ENCODE measurements at regions not wholly inside any gene's neighbourhood (a gene's known extent, or its start where the extent isn't known, plus 50 kb on each side); places are given as distances from the start of the nearest gene placed in this dataset.

- in situ Hi-C loops (cut with MboI; ENCODE audit: low sequenced_read_pairs, unreplicated experiment): no loop called here
- TF ChIP-seq, protein P1, sequence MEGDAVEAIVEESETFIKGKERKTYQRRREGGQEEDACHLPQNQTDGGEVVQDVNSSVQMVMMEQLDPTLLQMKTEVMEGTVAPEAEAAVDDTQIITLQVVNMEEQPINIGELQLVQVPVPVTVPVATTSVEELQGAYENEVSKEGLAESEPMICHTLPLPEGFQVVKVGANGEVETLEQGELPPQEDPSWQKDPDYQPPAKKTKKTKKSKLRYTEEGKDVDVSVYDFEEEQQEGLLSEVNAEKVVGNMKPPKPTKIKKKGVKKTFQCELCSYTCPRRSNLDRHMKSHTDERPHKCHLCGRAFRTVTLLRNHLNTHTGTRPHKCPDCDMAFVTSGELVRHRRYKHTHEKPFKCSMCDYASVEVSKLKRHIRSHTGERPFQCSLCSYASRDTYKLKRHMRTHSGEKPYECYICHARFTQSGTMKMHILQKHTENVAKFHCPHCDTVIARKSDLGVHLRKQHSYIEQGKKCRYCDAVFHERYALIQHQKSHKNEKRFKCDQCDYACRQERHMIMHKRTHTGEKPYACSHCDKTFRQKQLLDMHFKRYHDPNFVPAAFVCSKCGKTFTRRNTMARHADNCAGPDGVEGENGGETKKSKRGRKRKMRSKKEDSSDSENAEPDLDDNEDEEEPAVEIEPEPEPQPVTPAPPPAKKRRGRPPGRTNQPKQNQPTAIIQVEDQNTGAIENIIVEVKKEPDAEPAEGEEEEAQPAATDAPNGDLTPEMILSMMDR (IDR thresholded peaks at IDR 0.05; ENCODE audit: borderline replicate concordance, control extremely low read depth, extremely low read depth, insufficient read depth, missing control alignments): no peak
- no peak for DNase-seq (ENCODE audit: low spot score)
Measured at GRCh38 chr3:40766396-40766795, 241.6 kb downstream of the ZNF621 start.

- in situ Hi-C loops (cut with MboI; ENCODE audit: low sequenced_read_pairs, unreplicated experiment): no loop called here
- DNase-seq (ENCODE audit: low spot score): no peak
- TF ChIP-seq, protein P1 (IDR thresholded peaks at IDR 0.05; ENCODE audit: borderline replicate concordance, control extremely low read depth, extremely low read depth, insufficient read depth, missing control alignments): no peak
Measured at GRCh38 chr3:40768046-40768445, 243.3 kb downstream of the ZNF621 start.

- no peak for DNase-seq (ENCODE audit: low spot score)
- TF ChIP-seq, protein P1 (IDR thresholded peaks at IDR 0.05; ENCODE audit: borderline replicate concordance, control extremely low read depth, extremely low read depth, insufficient read depth, missing control alignments): no peak
- in situ Hi-C loops (cut with MboI; ENCODE audit: low sequenced_read_pairs, unreplicated experiment): no loop called here
Measured at GRCh38 chr3:40768536-40768935, 243.8 kb downstream of the ZNF621 start.

DNA sequence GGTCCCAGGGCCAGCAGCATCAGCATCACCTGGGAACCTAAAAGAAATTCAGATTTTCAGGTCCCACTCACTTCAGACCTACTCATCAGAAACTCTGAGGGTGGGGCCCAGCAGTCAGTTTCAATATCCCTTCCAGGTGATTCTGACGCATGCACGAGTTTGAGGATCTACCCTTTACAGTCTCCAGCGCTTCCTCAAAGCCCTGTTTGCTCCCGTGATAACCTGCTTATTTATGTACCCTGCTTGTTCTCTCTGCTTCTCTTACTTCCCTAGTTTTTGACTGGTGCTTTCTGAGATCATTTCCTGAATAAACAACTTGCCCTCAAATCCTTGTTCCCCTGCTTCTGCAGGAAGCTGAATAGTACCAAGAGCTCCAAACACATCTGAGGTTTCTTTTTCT lies 245.3 kb downstream of the ZNF621 start:
- TF ChIP-seq, protein P1 (IDR thresholded peaks at IDR 0.05; ENCODE audit: borderline replicate concordance, control extremely low read depth, extremely low read depth, insufficient read depth, missing control alignments): no peak
- DNase-seq (ENCODE audit: low spot score): no peak
- in situ Hi-C loops (cut with MboI; ENCODE audit: low sequenced_read_pairs, unreplicated experiment): no loop called here

- in situ Hi-C loops (cut with MboI; ENCODE audit: low sequenced_read_pairs, unreplicated experiment): no loop called here
- TF ChIP-seq, protein P1 (IDR thresholded peaks at IDR 0.05; ENCODE audit: borderline replicate concordance, control extremely low read depth, extremely low read depth, insufficient read depth, missing control alignments): no peak
- no peak for DNase-seq (ENCODE audit: low spot score)
Measured at GRCh38 chr3:40771112-40771511, 246.4 kb downstream of the ZNF621 start.

- TF ChIP-seq, protein P1 (IDR thresholded peaks at IDR 0.05; ENCODE audit: borderline replicate concordance, control extremely low read depth, extremely low read depth, insufficient read depth, missing control alignments): no peak
- DNase-seq (ENCODE audit: low spot score): no peak
- in situ Hi-C loops (cut with MboI; ENCODE audit: low sequenced_read_pairs, unreplicated experiment): no loop called here
Measured at GRCh38 chr3:40779039-40779438, 254.3 kb downstream of the ZNF621 start.

All from GM13976 (cell line).